ENCODE measurements at regions not wholly inside any gene's neighbourhood (a gene's known extent, or its start where the extent isn't known, plus 50 kb on each side); places are given as distances from the start of the nearest gene placed in this dataset.
"Not testable (repeated sequence)": the region's sequence is repeated elsewhere in the genome, so short reads cannot be mapped to it uniquely, and the experiment has no call there.

- ATAC-seq, result no peak
Observed at GRCh38 chr12:41661141-41661765, 473.1 kb downstream of the PDZRN4 start.

GRCh38 chr12:41656454-41656853, 468.3 kb downstream of the PDZRN4 start:
- no peak for ATAC-seq

GRCh38 chr12:41653386-41654326, 465.5 kb downstream of the PDZRN4 start:
- ATAC-seq, result no peak

DNA sequence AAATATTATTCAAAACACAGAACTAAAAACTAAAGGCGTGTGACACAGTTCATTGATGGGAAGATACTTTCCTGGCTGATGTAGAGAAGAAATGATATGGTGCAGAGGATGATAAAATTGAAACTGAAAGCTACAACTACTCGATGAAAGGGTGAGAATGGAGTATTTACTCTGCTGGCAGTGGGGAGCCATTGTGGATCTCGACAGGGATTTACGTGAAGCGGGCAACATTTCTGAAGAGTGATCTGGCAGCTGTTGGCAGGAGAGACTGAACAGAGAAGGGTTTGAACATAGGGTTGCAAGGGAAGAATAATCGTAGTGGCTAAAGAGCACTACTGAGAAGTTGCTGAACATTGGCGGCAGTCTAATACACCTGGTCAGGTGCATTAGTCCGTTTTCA, 464.9 kb downstream of the PDZRN4 start:
- ATAC-seq, result no peak

DNA sequence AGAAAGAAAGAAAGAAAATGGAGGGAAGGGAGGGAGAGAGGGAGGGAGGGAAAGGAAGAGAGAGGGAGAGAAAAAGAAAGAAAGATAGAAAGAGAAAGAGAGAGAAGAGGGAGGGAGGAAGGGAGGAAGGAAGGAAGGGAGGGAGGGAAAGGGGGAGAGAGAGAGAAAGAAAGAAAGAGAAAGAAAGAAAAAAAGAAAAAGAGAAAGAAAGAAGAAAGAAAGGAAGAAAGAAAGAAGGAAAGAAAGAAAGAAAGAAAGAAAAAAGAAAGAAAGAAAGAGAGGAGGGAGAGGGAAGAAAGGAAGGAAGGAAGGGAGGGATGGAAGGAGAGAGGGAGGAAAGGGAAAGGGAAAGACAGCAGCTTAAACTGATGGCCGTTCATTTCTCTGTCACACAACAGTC, 457.5 kb downstream of the PDZRN4 start:
- ATAC-seq, result no peak

DNA sequence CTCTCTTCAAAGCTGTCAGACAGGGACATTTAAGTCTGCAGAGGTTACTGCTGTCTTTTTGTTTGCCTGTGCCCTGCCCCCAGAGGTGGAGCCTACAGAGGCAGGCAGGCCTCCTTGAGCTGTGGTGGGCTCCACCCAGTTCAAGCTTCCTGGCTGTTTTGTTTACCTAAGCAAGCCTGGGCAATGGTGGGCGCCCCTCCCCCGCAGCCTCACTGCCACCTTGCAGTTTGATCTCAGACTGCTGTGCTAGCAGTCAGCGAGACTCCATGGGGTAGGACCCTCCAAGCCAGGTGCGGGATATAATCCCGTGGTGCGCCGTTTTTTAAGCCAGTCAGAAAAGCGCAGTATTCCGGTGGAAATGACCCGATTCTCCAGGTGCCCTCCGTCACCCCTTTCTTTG, 454.7 kb downstream of the PDZRN4 start:
- ATAC-seq, result not testable (repeated sequence)

GRCh38 chr12:41636653-41637052, 448.5 kb downstream of the PDZRN4 start:
- no peak for ATAC-seq

- no peak for ATAC-seq
Observed at GRCh38 chr12:41635626-41636364, 447.7 kb downstream of the PDZRN4 start.

DNA sequence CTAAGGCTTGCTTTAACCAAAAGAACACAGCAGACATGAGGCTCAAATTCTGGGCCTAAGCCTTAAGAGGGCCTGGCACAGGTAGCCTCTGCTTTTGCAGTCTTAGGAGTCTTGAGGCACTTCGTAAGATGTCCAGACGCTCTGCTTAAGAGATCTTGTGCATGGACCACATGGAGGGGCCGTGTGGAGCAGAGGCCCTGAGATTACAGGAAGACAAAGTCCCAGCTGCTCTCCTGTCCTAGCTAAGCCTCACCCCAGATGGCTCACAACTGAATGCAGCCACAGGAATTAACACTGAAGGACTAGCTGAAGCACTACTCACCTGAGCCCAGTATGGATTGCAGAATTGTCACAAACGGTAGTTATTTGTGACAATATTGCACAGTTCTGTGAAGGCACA, 446.0 kb downstream of the PDZRN4 start:
- no peak for ATAC-seq

GRCh38 chr12:41629611-41630010, 441.5 kb downstream of the PDZRN4 start:
- ATAC-seq, result no peak

DNA sequence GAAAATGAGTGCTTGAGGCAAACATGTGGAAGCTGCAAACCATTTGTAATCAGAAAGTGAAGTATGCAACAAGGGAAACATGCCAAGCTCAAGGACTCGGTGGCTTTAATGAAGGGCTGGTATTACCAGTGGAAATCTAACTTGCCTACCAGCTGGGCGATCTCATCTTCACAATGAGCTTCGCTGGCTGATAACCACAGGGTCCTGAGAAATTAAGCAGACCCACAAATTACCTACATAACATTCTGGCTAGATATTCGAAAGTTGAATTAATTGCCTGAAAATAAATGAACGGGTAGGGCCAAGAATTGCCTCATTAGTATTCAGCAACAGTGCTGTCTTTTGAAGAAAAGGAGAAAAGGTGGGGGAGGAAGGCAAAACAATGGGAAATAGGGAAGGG, 439.4 kb downstream of the PDZRN4 start:
- no peak for ATAC-seq

DNA sequence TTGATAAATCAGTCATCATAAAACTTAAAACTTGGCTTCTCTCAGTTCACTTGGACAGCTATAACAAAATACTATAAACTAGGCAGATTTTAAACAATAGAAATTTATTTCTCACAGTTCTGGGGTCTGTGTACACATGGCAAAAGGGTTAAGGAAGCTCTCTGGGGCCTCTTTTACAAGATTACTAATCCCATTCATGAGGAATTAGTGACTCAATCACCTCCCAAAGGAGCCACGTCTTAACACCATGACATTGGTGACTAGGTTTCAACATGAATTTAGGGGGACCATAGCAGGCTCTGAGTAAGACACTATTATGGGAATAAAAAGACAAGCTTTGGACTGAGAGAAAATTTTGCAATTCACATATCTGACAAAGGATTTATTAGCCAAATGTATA, 436.5 kb downstream of the PDZRN4 start:
- ATAC-seq, result no peak

Measured in esophagus mucosa (tissue), 1 donor.